ENCODE measurements at regions not wholly inside any gene's neighbourhood (a gene's known extent, or its start where the extent isn't known, plus 50 kb on each side); places are given as distances from the start of the nearest gene placed in this dataset.

DNA sequence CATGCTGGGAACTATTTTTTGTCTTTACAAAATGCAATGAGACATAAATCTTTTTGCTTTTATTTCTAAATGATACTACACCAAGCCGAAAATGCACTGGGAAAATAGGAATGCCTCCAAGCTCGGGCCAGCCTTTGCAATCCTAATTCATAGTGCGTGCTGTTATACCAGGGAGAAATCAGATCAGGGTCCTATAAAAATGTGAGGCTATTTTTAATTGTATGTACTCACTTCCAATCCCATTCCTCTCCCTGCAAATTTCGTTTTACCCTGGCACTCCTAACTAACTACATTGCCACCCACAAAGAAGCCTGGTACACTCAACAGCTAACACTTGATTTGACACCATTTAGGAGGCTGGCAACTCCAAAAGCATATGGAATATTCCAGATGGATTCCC is 350.6 kb upstream of the ZFP64 start:
- TF ChIP-seq, protein P1, sequence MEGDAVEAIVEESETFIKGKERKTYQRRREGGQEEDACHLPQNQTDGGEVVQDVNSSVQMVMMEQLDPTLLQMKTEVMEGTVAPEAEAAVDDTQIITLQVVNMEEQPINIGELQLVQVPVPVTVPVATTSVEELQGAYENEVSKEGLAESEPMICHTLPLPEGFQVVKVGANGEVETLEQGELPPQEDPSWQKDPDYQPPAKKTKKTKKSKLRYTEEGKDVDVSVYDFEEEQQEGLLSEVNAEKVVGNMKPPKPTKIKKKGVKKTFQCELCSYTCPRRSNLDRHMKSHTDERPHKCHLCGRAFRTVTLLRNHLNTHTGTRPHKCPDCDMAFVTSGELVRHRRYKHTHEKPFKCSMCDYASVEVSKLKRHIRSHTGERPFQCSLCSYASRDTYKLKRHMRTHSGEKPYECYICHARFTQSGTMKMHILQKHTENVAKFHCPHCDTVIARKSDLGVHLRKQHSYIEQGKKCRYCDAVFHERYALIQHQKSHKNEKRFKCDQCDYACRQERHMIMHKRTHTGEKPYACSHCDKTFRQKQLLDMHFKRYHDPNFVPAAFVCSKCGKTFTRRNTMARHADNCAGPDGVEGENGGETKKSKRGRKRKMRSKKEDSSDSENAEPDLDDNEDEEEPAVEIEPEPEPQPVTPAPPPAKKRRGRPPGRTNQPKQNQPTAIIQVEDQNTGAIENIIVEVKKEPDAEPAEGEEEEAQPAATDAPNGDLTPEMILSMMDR (IDR thresholded peaks at IDR 0.05; ENCODE audit: low read depth, low read length), result no peak
- no peak for TF ChIP-seq EZH2phosphoT487 (IDR thresholded peaks at IDR 0.05; ENCODE audit: low read depth)
